WTC11 (cell line): ENCODE measurements at regions not wholly inside any gene's neighbourhood (a gene's known extent, or its start where the extent isn't known, plus 50 kb on each side); places are given as distances from the start of the nearest gene placed in this dataset.

Experiments
- ATAC-seq: fragments of 200-7000 bp; cut with Tn5 transposase; 2 replicates; pipeline ENCODE4 v1.10.0; 2021; ENCODE audit warnings: mild to moderate bottlenecking, moderate library complexity
- CTCF ChIA-PET: fragments of 300-600 bp; sonication (Branson Sonifier 250); formaldehyde crosslinking; loops from one replicate; lab custom pipeline; 2021; ENCODE audit warnings: antibody characterized with exemption; lab: Charles Lee
- POLR2A ChIA-PET: fragments of 350-600 bp; sonication (Branson Sonifier 250); formaldehyde crosslinking; loops from one replicate; lab custom pipeline; 2021; ENCODE audit warnings: antibody characterized with exemption; lab: Charles Lee
- DNase-seq: peaks from one replicate; pipeline ENCODE4 v3.0.0; 2021; ENCODE audit warnings: low spot score
- H3K27ac Mint-ChIP-seq: 2 replicates; pipeline ENCODE4 v1.8.0; 2021; ENCODE audit warnings: mixed read lengths
- H3K27me3 Mint-ChIP-seq: 2 replicates; pipeline ENCODE4 v1.8.0; 2021; ENCODE audit warnings: low read depth, mild to moderate bottlenecking, moderate library complexity, mixed read lengths
- H3K36me3 Mint-ChIP-seq: 2 replicates; pipeline ENCODE4 v1.8.0; 2021; ENCODE audit warnings: mixed read lengths
- H3K4me1 Mint-ChIP-seq: 2 replicates; pipeline ENCODE4 v1.8.0; 2022; ENCODE audit warnings: mixed read lengths
- H3K4me3 Mint-ChIP-seq: 2 replicates; pipeline ENCODE4 v1.8.0; 2021; ENCODE audit warnings: mild to moderate bottlenecking, moderate library complexity, mixed read lengths
- H3K9me3 Mint-ChIP-seq: 2 replicates; pipeline ENCODE4 v1.8.0; 2021; ENCODE audit warnings: mixed read lengths
- CREB1 ChIP-seq: sonication (generic); formaldehyde crosslinking; IDR thresholded peaks from 2 replicates; pipeline ENCODE4 v1.8.0; 2023; ENCODE audit warnings: mild to moderate bottlenecking, missing genetic modification reagents
- ELF4 ChIP-seq: sonication (generic); formaldehyde crosslinking; IDR thresholded peaks from 2 replicates; pipeline ENCODE4 v1.8.1; 2022; ENCODE audit warnings: low read depth, mild to moderate bottlenecking, moderate library complexity, missing genetic modification reagents
- FOXP1 ChIP-seq: sonication (generic); formaldehyde crosslinking; IDR thresholded peaks from 2 replicates; pipeline ENCODE4 v1.8.0; 2022; ENCODE audit warnings: missing genetic modification reagents, mild to moderate bottlenecking, moderate library complexity, borderline replicate concordance
- IRF2 ChIP-seq: sonication (generic); formaldehyde crosslinking; IDR thresholded peaks from 2 replicates; pipeline ENCODE4 v1.8.0; 2022; ENCODE audit warnings: low read depth, missing genetic modification reagents, borderline replicate concordance
- MAX ChIP-seq: sonication (generic); formaldehyde crosslinking; IDR thresholded peaks from 2 replicates; pipeline ENCODE4 v1.8.0; 2022; ENCODE audit warnings: mild to moderate bottlenecking, missing genetic modification reagents
- MXD4 ChIP-seq: fragments of 250-450 bp; sonication (Bioruptor Pico); IDR thresholded peaks from 2 replicates; pipeline ENCODE4 v1.8.0; 2021; ENCODE audit warnings: mild to moderate bottlenecking, moderate library complexity, borderline replicate concordance
- NR2C2 ChIP-seq: sonication (generic); formaldehyde crosslinking; IDR thresholded peaks from 2 replicates; pipeline ENCODE4 v1.8.0; 2022; ENCODE audit warnings: mild to moderate bottlenecking, missing genetic modification reagents
- PREB ChIP-seq: sonication (generic); formaldehyde crosslinking; IDR thresholded peaks from 2 replicates; pipeline ENCODE4 v1.8.1; 2022; ENCODE audit warnings: mild to moderate bottlenecking, missing genetic modification reagents, moderate library complexity, borderline replicate concordance
- SMAD3 ChIP-seq: sonication (generic); formaldehyde crosslinking; IDR thresholded peaks from 2 replicates; pipeline ENCODE4 v1.8.0; 2022; ENCODE audit warnings: missing genetic modification reagents, mild to moderate bottlenecking, borderline replicate concordance
- SOX15 ChIP-seq: fragments of 250-450 bp; sonication (Bioruptor Pico); IDR thresholded peaks from 2 replicates; pipeline ENCODE4 v1.9.0; 2021; ENCODE audit warnings: mild to moderate bottlenecking
- TEAD1 ChIP-seq: sonication (generic); formaldehyde crosslinking; IDR thresholded peaks from 2 replicates; pipeline ENCODE4 v1.8.0; 2022; ENCODE audit warnings: mild to moderate bottlenecking, missing genetic modification reagents
- USF1 ChIP-seq: sonication (generic); formaldehyde crosslinking; IDR thresholded peaks from 2 replicates; pipeline ENCODE4 v1.8.0; 2022; ENCODE audit warnings: mild to moderate bottlenecking, missing genetic modification reagents
- ZBTB43 ChIP-seq: sonication (generic); formaldehyde crosslinking; IDR thresholded peaks from 2 replicates; pipeline ENCODE4 v1.8.1; 2023; ENCODE audit warnings: mild to moderate bottlenecking, missing genetic modification reagents
- ZMAT4 ChIP-seq: fragments of 250-450 bp; sonication (Bioruptor Pico); IDR thresholded peaks from 2 replicates; pipeline ENCODE4 v1.9.0; 2021; ENCODE audit warnings: mild to moderate bottlenecking
- ZNF219 ChIP-seq: sonication (generic); formaldehyde crosslinking; IDR thresholded peaks from 2 replicates; pipeline ENCODE4 v1.8.0; 2023; ENCODE audit warnings: missing genetic modification reagents, mild to moderate bottlenecking, borderline replicate concordance
- ZNF232 ChIP-seq: sonication (generic); formaldehyde crosslinking; IDR thresholded peaks from 2 replicates; pipeline ENCODE4 v1.8.0; 2022; ENCODE audit warnings: mild to moderate bottlenecking, missing genetic modification reagents
- ZNF396 ChIP-seq: fragments of 250-450 bp; sonication (Bioruptor Pico); IDR thresholded peaks from 2 replicates; pipeline ENCODE4 v1.8.0; 2021; ENCODE audit warnings: mild to moderate bottlenecking, moderate library complexity, borderline replicate concordance
- ZNF423 ChIP-seq: fragments of 250-450 bp; sonication (Bioruptor Pico); IDR thresholded peaks from 2 replicates; pipeline ENCODE4 v2.1.2; 2022; ENCODE audit warnings: mild to moderate bottlenecking, moderate library complexity
- TF ChIP-seq, protein P1 (sequence below): sonication (generic); formaldehyde crosslinking; IDR thresholded peaks from 2 replicates; pipeline ENCODE4 v1.8.1; 2022; ENCODE audit warnings: mild to moderate bottlenecking, moderate library complexity, missing genetic modification reagents
- TF ChIP-seq, protein P2 (sequence below): sonication (generic); formaldehyde crosslinking; IDR thresholded peaks from 2 replicates; pipeline ENCODE4 v1.8.1; 2023; ENCODE audit warnings: mild to moderate bottlenecking, missing genetic modification reagents, borderline replicate concordance
- TF ChIP-seq, protein P3 (sequence below): sonication (generic); formaldehyde crosslinking; IDR thresholded peaks from 2 replicates; pipeline ENCODE4 v1.8.1; 2022; ENCODE audit warnings: low read depth, missing genetic modification reagents, borderline replicate concordance

DNA sequence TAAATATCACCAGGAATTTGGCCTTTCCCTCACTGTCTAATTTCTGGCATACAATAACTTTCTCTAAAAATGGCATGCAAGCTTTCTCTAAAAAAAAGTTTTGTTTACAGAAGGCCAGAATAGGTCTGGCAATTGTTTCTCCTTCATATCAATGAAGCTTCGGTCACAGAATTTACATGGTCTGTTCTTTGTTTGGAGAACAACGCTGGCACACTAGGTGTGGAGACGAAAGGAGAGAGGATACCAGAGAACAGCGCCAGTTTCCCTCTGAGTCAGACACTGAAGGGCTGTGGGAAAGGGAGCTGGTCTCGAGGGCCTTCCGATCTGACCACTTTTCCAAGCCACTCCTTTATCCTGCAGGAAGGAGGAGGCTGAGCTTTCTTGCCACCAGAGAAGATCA, 60.1 kb upstream of the ITGA1 start:
- no peak for DNase-seq
- no peak overlapping the region for H3K4me3 Mint-ChIP-seq
- H3K27ac Mint-ChIP-seq = no peak overlapping the region
- H3K36me3 Mint-ChIP-seq = peaks cover 13% of the 10 kb centered on the region
- peak; percentile 78 for ATAC-seq
- ChIA-PET POLR2A (no interaction called here), CTCF (no interaction called here)
- TF ChIP-seq NR2C2 (CRISPR knock-in tag) (no peak), FOXP1 (CRISPR knock-in tag) (no peak), USF1 (CRISPR knock-in tag) (no peak), IRF2 (CRISPR knock-in tag) (no peak), ZNF396 (CRISPR knock-in tag) (no peak), SMAD3 (CRISPR knock-in tag) (no peak), ZMAT4 (CRISPR knock-in tag) (no peak), SOX15 (CRISPR knock-in tag) (no peak), ELF4 (no peak), ZNF219 (no peak), PREB (no peak)
- TF ChIP-seq, protein P1, sequence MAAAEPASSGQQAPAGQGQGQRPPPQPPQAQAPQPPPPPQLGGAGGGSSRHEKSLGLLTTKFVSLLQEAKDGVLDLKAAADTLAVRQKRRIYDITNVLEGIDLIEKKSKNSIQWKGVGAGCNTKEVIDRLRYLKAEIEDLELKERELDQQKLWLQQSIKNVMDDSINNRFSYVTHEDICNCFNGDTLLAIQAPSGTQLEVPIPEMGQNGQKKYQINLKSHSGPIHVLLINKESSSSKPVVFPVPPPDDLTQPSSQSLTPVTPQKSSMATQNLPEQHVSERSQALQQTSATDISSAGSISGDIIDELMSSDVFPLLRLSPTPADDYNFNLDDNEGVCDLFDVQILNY (CRISPR knock-in tag) = no peak
- TF ChIP-seq, protein P2, sequence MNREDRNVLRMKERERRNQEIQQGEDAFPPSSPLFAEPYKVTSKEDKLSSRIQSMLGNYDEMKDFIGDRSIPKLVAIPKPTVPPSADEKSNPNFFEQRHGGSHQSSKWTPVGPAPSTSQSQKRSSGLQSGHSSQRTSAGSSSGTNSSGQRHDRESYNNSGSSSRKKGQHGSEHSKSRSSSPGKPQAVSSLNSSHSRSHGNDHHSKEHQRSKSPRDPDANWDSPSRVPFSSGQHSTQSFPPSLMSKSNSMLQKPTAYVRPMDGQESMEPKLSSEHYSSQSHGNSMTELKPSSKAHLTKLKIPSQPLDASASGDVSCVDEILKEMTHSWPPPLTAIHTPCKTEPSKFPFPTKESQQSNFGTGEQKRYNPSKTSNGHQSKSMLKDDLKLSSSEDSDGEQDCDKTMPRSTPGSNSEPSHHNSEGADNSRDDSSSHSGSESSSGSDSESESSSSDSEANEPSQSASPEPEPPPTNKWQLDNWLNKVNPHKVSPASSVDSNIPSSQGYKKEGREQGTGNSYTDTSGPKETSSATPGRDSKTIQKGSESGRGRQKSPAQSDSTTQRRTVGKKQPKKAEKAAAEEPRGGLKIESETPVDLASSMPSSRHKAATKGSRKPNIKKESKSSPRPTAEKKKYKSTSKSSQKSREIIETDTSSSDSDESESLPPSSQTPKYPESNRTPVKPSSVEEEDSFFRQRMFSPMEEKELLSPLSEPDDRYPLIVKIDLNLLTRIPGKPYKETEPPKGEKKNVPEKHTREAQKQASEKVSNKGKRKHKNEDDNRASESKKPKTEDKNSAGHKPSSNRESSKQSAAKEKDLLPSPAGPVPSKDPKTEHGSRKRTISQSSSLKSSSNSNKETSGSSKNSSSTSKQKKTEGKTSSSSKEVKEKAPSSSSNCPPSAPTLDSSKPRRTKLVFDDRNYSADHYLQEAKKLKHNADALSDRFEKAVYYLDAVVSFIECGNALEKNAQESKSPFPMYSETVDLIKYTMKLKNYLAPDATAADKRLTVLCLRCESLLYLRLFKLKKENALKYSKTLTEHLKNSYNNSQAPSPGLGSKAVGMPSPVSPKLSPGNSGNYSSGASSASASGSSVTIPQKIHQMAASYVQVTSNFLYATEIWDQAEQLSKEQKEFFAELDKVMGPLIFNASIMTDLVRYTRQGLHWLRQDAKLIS (CRISPR knock-in tag) = no peak
- TF ChIP-seq, protein P3, sequence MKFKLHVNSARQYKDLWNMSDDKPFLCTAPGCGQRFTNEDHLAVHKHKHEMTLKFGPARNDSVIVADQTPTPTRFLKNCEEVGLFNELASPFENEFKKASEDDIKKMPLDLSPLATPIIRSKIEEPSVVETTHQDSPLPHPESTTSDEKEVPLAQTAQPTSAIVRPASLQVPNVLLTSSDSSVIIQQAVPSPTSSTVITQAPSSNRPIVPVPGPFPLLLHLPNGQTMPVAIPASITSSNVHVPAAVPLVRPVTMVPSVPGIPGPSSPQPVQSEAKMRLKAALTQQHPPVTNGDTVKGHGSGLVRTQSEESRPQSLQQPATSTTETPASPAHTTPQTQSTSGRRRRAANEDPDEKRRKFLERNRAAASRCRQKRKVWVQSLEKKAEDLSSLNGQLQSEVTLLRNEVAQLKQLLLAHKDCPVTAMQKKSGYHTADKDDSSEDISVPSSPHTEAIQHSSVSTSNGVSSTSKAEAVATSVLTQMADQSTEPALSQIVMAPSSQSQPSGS = no peak
- H3K9me3 Mint-ChIP-seq = peaks cover 28% of the 10 kb centered on the region
- H3K27me3 Mint-ChIP-seq = no peaks in the 10 kb centered on the region
- H3K4me1 Mint-ChIP-seq = peaks cover 4% of the 10 kb centered on the region

DNA sequence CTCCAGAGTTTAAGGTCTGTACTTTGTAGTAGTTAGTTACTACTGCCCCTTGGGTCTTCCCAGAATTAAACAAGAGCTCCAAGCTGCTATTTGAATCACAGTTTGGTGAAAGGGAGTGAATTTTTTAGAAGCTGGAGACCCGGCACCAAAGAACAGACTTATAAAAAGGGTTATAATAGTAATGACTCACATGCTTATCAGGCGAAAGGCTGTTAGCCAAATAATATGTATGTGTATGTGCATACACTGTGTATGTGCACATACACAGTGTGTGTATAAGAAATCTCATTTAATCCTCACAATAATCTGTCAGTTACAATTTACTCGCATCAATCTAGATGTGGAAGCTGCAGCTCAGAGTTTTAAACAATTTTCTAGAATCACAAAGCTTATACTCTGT, 59.5 kb upstream of the ITGA1 start:
- Mint-ChIP-seq H3K36me3 (peaks cover 13% of the 10 kb centered on the region), H3K4me1 (peaks cover 4% of the 10 kb centered on the region)
- CTCF ChIA-PET = no interaction called here
- no peak for TF ChIP-seq ZBTB43
- TF ChIP-seq ZNF232 (CRISPR knock-in tag) = no peak
- TF ChIP-seq SOX15 (CRISPR knock-in tag) = no peak
- no peak for TF ChIP-seq PREB
- TF ChIP-seq, protein P3 = no peak
- no peak for TF ChIP-seq MXD4 (CRISPR knock-in tag)
- no peak for TF ChIP-seq ZNF423 (CRISPR knock-in tag)
- no peak for TF ChIP-seq MAX
- TF ChIP-seq ZNF396 (CRISPR knock-in tag) = no peak
- TF ChIP-seq CREB1 = no peak
- TF ChIP-seq TEAD1 (CRISPR knock-in tag) = no peak

More for the DNA sequence above, 59.5 kb upstream of the ITGA1 start:
- Mint-ChIP-seq H3K27ac (no peak overlapping the region), H3K9me3 (peaks cover 24% of the 10 kb centered on the region), H3K27me3 (no peaks in the 10 kb centered on the region), H3K4me3 (no peak overlapping the region)
- POLR2A ChIA-PET = no interaction called here
- DNase-seq (no peak), ATAC-seq (no peak)
